Gastrocnemius medialis (tissue), 4 donors: ENCODE measurements at regions not wholly inside any gene's neighbourhood (a gene's known extent, or its start where the extent isn't known, plus 50 kb on each side); places are given as distances from the start of the nearest gene placed in this dataset.

Source experiments
- CTCF ChIP-seq, 5 experiments: fragments of 450-650 bp in 3 of 5; fragments of 200-600 bp in 2 of 5; sonication (generic) in 2 of 5; IDR thresholded peaks in 4 of 5; conservative IDR thresholded peaks in 1 of 5; 1 replicate in 4 of 5; 2 replicates in 1 of 5; pipeline ENCODE4 v1.5.1; 2016 to 2019; ENCODE audit warnings: antibody characterized with exemption in 5 of 5, mild to moderate bottlenecking in 3 of 5, moderate library complexity in 3 of 5
- POLR2A ChIP-seq, 2 donors: fragments of 450-650 bp; IDR thresholded peaks; one replicate each; pipeline ENCODE4 v1.6.1; 2017; ENCODE audit warnings: antibody characterized with exemption in 2 of 2, mild to moderate bottlenecking in 2 of 2, moderate library complexity in 2 of 2

GRCh38 chr3:30480587-30480986, 125.8 kb upstream of the TGFBR2 start:
- TF ChIP-seq CTCF (IDR thresholded peaks at IDR 0.05 in 4 of 5, conservative IDR thresholded peaks at IDR 0.05 in 1 of 5), result no peak
- TF ChIP-seq POLR2A (IDR thresholded peaks at IDR 0.05), result no peak
